Kidney (tissue), 13 donors: ENCODE measurements at regions not wholly inside any gene's neighbourhood (a gene's known extent, or its start where the extent isn't known, plus 50 kb on each side); places are given as distances from the start of the nearest gene placed in this dataset.

Source experiments
- DNase-seq, 5 donors: peaks; one replicate each; pipeline ENCODE4 v3.0.0-alpha.2; 2013 to 2020
- FAIRE-seq: peaks from 2 replicates; lab custom pipeline; 2012; peaks lifted over from hg19 to GRCh38; lab: Jason Lieb, UNC
- H3K27ac ChIP-seq, 2 donors: one replicate each; pipeline ENCODE4 v1.7.0; 2013; ENCODE audit warnings: low read depth in 2 of 2, low read length in 2 of 2, inconsistent platforms in 1 of 2
- H3K27me3 ChIP-seq: one replicate; pipeline ENCODE4 v1.7.1; 2013; ENCODE audit warnings: low read length, inconsistent platforms; ENCODE audit not compliant: control insufficient read depth, insufficient read depth
- H3K36me3 ChIP-seq, 3 donors: one replicate each; pipeline versions ENCODE4 v1.7.0 to v1.7.1; 2013; ENCODE audit warnings: low read length in 3 of 3, control low read depth in 1 of 3, inconsistent platforms in 1 of 3; ENCODE audit not compliant: insufficient read depth in 3 of 3, control insufficient read depth in 2 of 3
- H3K4me1 ChIP-seq, 3 donors: one replicate each; pipeline versions ENCODE4 v1.7.0 to v1.7.1; 2013; ENCODE audit warnings: low read length in 3 of 3, inconsistent platforms in 1 of 3, low read depth in 1 of 3; ENCODE audit not compliant: control insufficient read depth in 2 of 3, insufficient read depth in 2 of 3
- H3K4me3 ChIP-seq, 3 donors: one replicate each; pipeline versions ENCODE4 v1.7.0 to v1.8.1; 2013; ENCODE audit warnings: low read length in 3 of 3, control low read depth in 1 of 3, inconsistent platforms in 1 of 3
- H3K9ac ChIP-seq, 3 donors: one replicate each; pipeline versions ENCODE4 v1.7.0 to v1.7.1; 2013; ENCODE audit warnings: low read length in 3 of 3, control low read depth in 1 of 3, inconsistent platforms in 1 of 3
- H3K9me3 ChIP-seq, 3 donors: one replicate each; pipeline versions ENCODE4 v1.7.0 to v1.7.1; 2013; ENCODE audit warnings: low read length in 3 of 3, control low read depth in 1 of 3, inconsistent platforms in 1 of 3; ENCODE audit not compliant: control insufficient read depth in 2 of 3, insufficient read depth in 1 of 3
- intact Hi-C: fragments of 100-400 bp; cut with DNase I; formaldehyde crosslinking; loops from one replicate; pipeline ENCODE4 v1.11.1; 2022
- TF ChIP-seq, protein P1 (sequence below): IDR thresholded peaks from 3 replicates; pipeline ENCODE4 v1.5.1; 2012; ENCODE audit warnings: mild to moderate bottlenecking, moderate library complexity, borderline replicate concordance; ENCODE audit not compliant: insufficient read depth; ENCODE audit errors: extremely low read depth
- donor health status: control.
- donor health status: control.
- donor health status: control.
- donor health status: control.
- donor health status: control.
- donor health status: DM: yes; HTN: yes; CAD: no.
- donor health status: Normal renal cell carcinoma (clear cell type).

DNA sequence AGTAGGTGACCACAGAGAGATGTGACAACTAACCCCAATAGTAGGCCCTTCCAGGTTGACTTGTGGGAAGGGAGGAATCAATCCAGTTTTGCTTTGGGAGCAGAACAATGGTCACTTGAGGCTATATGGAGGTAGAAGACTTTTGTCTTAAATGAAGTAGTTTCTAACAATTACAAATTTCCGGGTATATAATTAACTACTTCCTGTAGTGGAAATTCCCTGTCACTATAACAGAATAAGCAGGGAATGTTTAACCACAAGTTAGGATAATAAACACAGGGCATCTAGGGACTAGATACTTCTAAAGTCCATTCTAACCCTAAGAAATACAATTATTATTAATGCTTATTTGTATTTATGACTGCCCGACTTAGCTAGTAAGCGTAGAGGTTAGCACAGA, 99.0 kb upstream of the TRPC3 start:
- intact Hi-C loops = no loop called here
- no peak for FAIRE-seq
- no peak overlapping the region for H3K4me3 ChIP-seq

DNA sequence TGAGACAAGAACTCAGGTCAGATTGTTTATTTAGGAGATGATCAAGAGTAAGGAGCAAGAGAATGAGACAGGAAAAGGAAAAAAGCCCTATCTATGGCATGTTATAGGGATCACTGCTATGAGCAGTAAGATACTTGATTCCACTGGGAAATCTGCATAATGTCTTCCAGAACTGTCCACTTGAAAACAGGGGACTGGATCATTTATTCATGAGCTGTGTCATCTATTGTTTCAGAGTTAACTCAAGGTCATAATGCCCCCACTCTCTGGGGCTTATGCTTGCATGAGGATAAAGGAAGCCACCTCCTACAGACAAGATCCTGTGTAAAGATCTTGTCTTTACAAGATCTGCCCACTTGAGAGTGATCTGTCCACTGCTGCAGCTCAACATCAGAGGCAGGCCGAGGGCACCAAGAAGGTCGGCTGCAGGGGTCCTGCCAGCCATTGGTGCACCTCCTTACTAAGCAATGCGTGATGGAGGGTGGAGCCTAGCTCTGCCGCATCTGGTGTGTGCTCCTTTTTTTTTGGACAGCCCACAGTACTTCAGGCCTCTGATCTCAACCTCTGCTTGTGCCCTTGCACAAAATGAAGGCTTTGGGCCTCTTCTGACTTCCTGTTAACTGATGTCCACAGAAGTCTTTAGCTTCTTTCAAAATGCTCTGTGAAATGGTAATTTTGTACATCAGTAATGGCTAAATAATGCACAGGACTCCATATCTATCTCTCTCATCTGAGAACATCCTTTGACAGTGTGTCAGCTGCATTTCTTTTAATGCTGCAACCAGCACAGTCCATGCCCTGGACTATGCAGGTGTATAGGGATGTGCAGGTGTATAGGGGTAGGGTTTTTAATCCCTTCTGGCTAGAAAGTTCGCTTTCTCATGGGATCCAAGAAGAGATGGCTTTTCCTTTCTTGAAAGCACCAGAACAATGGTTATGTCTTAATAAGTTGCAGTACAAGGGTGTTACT, 95.9 kb upstream of the TRPC3 start:
- FAIRE-seq = no peak
- Histone ChIP-seq H3K27me3 (no peaks in the 10 kb centered on the region), H3K27ac (no peak overlapping the region), H3K36me3 (no peaks in the 10 kb centered on the region), H3K4me1 (peaks cover 0 to 2% (median 0%) of the 10 kb centered on the region in 3 donors), H3K9ac (no peak overlapping the region), H3K9me3 (no peaks in the 10 kb centered on the region), H3K4me3 (no peak overlapping the region)
- peak in 1 of 5 donors; percentile 58 for DNase-seq
- TF ChIP-seq, protein P1, sequence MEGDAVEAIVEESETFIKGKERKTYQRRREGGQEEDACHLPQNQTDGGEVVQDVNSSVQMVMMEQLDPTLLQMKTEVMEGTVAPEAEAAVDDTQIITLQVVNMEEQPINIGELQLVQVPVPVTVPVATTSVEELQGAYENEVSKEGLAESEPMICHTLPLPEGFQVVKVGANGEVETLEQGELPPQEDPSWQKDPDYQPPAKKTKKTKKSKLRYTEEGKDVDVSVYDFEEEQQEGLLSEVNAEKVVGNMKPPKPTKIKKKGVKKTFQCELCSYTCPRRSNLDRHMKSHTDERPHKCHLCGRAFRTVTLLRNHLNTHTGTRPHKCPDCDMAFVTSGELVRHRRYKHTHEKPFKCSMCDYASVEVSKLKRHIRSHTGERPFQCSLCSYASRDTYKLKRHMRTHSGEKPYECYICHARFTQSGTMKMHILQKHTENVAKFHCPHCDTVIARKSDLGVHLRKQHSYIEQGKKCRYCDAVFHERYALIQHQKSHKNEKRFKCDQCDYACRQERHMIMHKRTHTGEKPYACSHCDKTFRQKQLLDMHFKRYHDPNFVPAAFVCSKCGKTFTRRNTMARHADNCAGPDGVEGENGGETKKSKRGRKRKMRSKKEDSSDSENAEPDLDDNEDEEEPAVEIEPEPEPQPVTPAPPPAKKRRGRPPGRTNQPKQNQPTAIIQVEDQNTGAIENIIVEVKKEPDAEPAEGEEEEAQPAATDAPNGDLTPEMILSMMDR = no peak
- intact Hi-C loops = no loop called here

More for the DNA sequence above, 99.0 kb upstream of the TRPC3 start:
- Histone ChIP-seq H3K36me3 (no peaks in the 10 kb centered on the region), H3K4me1 (peaks cover 0 to 2% (median 0%) of the 10 kb centered on the region in 3 donors), H3K27ac (no peak overlapping the region), H3K9ac (no peak overlapping the region), H3K27me3 (no peaks in the 10 kb centered on the region), H3K9me3 (no peaks in the 10 kb centered on the region)
- DNase-seq = no peak
- TF ChIP-seq, protein P1 = no peak

DNA sequence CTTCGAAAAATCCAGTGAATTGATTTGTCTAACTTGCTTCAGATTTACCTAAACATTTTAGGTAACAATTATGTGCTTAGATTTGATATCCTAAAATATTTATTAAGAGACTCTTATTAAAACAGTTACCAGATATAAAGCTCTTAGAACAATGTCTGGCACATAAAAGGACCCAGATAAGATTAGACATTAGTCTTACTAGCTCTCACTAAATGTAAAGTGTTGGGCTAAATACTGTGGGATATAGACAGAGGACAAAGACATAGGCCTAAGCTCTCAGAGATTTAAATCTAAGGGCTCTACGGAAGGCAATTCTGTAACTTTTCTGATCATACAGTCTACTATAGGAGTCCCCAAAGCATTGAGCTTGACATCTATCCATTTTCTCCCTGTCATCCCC, 94.4 kb upstream of the TRPC3 start:
- Histone ChIP-seq H3K27ac (no peak overlapping the region), H3K4me3 (no peak overlapping the region), H3K27me3 (no peaks in the 10 kb centered on the region), H3K4me1 (peaks cover 0 to 2% (median 0%) of the 10 kb centered on the region in 3 donors), H3K36me3 (no peaks in the 10 kb centered on the region), H3K9me3 (no peaks in the 10 kb centered on the region), H3K9ac (no peak overlapping the region)
- intact Hi-C loops = no loop called here
- TF ChIP-seq, protein P1 = no peak
- DNase-seq (no peak), FAIRE-seq (no peak)
